ENCODE measurements at regions not wholly inside any gene's neighbourhood (a gene's known extent, or its start where the extent isn't known, plus 50 kb on each side); places are given as distances from the start of the nearest gene placed in this dataset.
A peak's percentile ranks its signal among the peaks of the same experiment; 100 is the strongest.

- DNase-seq: no peak
Measured at GRCh38 chr9:121550041-121550440, 50.4 kb upstream of the GGTA1 start.

GRCh38 chr9:121550569-121551512 lies 51.2 kb upstream of the GGTA1 start:
- DNase-seq: peak; percentile 42

- DNase-seq: no peak
Measured at GRCh38 chr9:121551985-121552753, 52.5 kb upstream of the GGTA1 start.

GRCh38 chr9:121556082-121556481 lies 56.4 kb upstream of the GGTA1 start:
- no peak for DNase-seq

- no peak for DNase-seq
Measured at GRCh38 chr9:121556580-121556979, 56.9 kb upstream of the GGTA1 start.

GRCh38 chr9:121557581-121558447 lies 58.2 kb upstream of the GGTA1 start:
- no peak for DNase-seq

GRCh38 chr9:121558473-121558872 lies 58.8 kb upstream of the GGTA1 start:
- no peak for DNase-seq

GRCh38 chr9:121559183-121559582 lies 59.5 kb upstream of the GGTA1 start:
- no peak for DNase-seq

- DNase-seq: no peak
Measured at GRCh38 chr9:121560921-121561320, 61.3 kb upstream of the GGTA1 start.

- no peak for DNase-seq
Measured at GRCh38 chr9:121561385-121562222, 62.0 kb upstream of the GGTA1 start.

- no peak for DNase-seq
Measured at GRCh38 chr9:121562301-121562700, 62.7 kb upstream of the GGTA1 start.

GRCh38 chr9:121563425-121563824 lies 63.8 kb upstream of the GGTA1 start:
- no peak for DNase-seq

- DNase-seq: no peak
Measured at GRCh38 chr9:121563881-121564460, 64.3 kb upstream of the GGTA1 start.

- no peak for DNase-seq
Measured at GRCh38 chr9:121564504-121565260, 65.0 kb upstream of the GGTA1 start.

- DNase-seq: no peak
Measured at GRCh38 chr9:121566481-121567465, 67.1 kb upstream of the GGTA1 start.

GRCh38 chr9:121567500-121568342 lies 68.1 kb upstream of the GGTA1 start:
- no peak for DNase-seq

GRCh38 chr9:121568343-121569265 lies 69.0 kb upstream of the GGTA1 start:
- DNase-seq: no peak

Data from NCI-H1048 (cell line).